SU-DHL-6 (cell line): ENCODE measurements at regions not wholly inside any gene's neighbourhood (a gene's known extent, or its start where the extent isn't known, plus 50 kb on each side); places are given as distances from the start of the nearest gene placed in this dataset.

ENCODE experiments used
- H2AFZ ChIP-seq: fragments of 200-600 bp; sonication (generic); 2 replicates; pipeline ENCODE4 v1.6.1; 2014; ENCODE audit warnings: low read depth, mild to moderate bottlenecking, moderate library complexity, mixed read lengths, antibody characterized with exemption, low read length; ENCODE audit not compliant: severe bottlenecking
- H3F3A ChIP-seq: fragments of 200-600 bp; shearing (Covaris generic); 2 replicates; pipeline ENCODE4 v1.6.0; 2016; ENCODE audit warnings: antibody characterized with exemption, mild to moderate bottlenecking; ENCODE audit not compliant: insufficient read depth
- H3K27ac ChIP-seq: fragments of 200-600 bp; sonication (generic); 2 replicates; pipeline ENCODE4 v1.5.1; 2016; ENCODE audit warnings: low read depth, mild to moderate bottlenecking, low read length, moderate library complexity, mixed read lengths
- H3K27me3 ChIP-seq: fragments of 200-600 bp; sonication (generic), shearing (Covaris generic); 2 replicates; pipeline ENCODE4 v1.6.0; 2014; ENCODE audit warnings: mild to moderate bottlenecking, low read length
- H3K36me3 ChIP-seq: fragments of 200-600 bp; sonication (generic); 2 replicates; pipeline ENCODE4 v1.6.1; 2014; ENCODE audit warnings: mild to moderate bottlenecking, low read length, mixed read lengths
- H3K4me2 ChIP-seq: fragments of 300-600, 200-600 bp; shearing (Covaris generic), sonication (generic); 2 replicates; pipeline ENCODE4 v1.6.0; 2014; ENCODE audit warnings: low read length, low read depth, mild to moderate bottlenecking; ENCODE audit not compliant: poor library complexity, severe bottlenecking
- H3K4me3 ChIP-seq: fragments of 200-600 bp; sonication (generic); 2 replicates; pipeline ENCODE4 v1.5.1; 2014; ENCODE audit warnings: antibody characterized with exemption, low read length, mild to moderate bottlenecking, mixed read lengths; ENCODE audit not compliant: insufficient read depth, poor library complexity, severe bottlenecking
- H3K79me2 ChIP-seq: fragments of 200-600 bp; sonication (generic); 2 replicates; pipeline ENCODE4 v1.6.1; 2014; ENCODE audit warnings: mild to moderate bottlenecking, low read length, moderate library complexity; ENCODE audit not compliant: insufficient read depth
- H3K9ac ChIP-seq: fragments of 200-600 bp; sonication (generic); 2 replicates; pipeline ENCODE4 v1.7.0; 2014; ENCODE audit warnings: mild to moderate bottlenecking, low read length
- H3K9me2 ChIP-seq: fragments of 200-600 bp; sonication (generic); replicated peaks from 2 replicates; pipeline ENCODE4 v1.6.1; 2014; ENCODE audit warnings: low read length; ENCODE audit not compliant: insufficient read depth
- H3K9me3 ChIP-seq: fragments of 200-600 bp; sonication (generic); 2 replicates; pipeline ENCODE4 v1.6.1; 2014; ENCODE audit warnings: low read length, mixed read lengths; ENCODE audit not compliant: insufficient read depth
- H4K20me1 ChIP-seq: fragments of 200-600 bp; sonication (generic); 2 replicates; pipeline ENCODE4 v1.6.1; 2014; ENCODE audit warnings: low read depth, mild to moderate bottlenecking, antibody characterized with exemption, low read length, moderate library complexity, mixed read lengths
- EZH2phosphoT487 ChIP-seq: fragments of 200-600 bp; sonication (generic), shearing (Covaris generic); conservative IDR thresholded peaks from 2 replicates; pipeline ENCODE4 v1.6.1; 2018; ENCODE audit warnings: mild to moderate bottlenecking, antibody characterized with exemption, low read length, moderate library complexity, mixed read lengths
- TF ChIP-seq, protein P1 (sequence below): fragments of 200-600 bp; sonication (generic); IDR thresholded peaks from one replicate; pipeline ENCODE4 v1.5.1; 2017; ENCODE audit warnings: antibody characterized with exemption, mild to moderate bottlenecking, low read length, moderate library complexity; ENCODE audit not compliant: insufficient read depth, poor library complexity, severe bottlenecking

DNA sequence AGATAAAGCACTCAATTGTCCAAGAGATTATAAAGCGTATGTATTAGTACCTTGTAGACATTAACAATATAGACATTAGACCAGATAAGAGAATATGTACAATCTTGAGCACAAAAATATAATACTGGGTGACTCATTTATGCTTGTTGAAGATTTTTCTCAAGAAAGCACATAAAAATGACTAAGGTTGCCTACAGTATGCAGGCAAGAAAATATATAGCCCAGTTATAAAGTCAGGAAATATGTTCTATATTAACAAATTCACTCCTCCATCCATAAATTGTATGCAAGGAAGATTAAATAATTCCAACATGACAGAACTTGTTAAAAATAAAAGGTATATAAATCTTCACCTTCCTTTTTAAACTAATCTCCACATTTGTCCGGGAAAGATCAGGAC, 356.4 kb upstream of the SLC39A10 start:
- no peaks in the 10 kb centered on the region for H3K9me3 ChIP-seq
- TF ChIP-seq, protein P1, sequence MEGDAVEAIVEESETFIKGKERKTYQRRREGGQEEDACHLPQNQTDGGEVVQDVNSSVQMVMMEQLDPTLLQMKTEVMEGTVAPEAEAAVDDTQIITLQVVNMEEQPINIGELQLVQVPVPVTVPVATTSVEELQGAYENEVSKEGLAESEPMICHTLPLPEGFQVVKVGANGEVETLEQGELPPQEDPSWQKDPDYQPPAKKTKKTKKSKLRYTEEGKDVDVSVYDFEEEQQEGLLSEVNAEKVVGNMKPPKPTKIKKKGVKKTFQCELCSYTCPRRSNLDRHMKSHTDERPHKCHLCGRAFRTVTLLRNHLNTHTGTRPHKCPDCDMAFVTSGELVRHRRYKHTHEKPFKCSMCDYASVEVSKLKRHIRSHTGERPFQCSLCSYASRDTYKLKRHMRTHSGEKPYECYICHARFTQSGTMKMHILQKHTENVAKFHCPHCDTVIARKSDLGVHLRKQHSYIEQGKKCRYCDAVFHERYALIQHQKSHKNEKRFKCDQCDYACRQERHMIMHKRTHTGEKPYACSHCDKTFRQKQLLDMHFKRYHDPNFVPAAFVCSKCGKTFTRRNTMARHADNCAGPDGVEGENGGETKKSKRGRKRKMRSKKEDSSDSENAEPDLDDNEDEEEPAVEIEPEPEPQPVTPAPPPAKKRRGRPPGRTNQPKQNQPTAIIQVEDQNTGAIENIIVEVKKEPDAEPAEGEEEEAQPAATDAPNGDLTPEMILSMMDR, result no peak
- no peak for TF ChIP-seq EZH2phosphoT487

DNA sequence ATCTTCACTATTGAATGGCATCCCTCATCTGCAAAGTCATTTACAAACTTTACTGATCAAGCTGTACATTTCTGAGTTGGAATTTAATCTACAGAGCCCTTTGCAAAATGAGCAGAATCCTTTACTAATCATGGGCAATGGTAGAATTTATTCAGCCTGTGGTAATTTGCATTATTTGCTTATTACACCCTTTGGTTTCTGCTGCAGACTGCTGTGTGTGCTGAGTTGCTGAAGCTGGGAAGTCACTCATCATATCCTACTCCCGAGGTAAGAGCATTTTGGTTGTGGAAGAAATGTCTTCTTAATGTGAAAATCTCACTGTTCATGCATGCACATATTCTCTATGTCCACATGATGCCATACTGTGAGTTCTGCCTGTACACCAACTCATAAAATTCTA, 357.4 kb upstream of the SLC39A10 start:
- no peak overlapping the region for H3K9ac ChIP-seq
- no peaks in the 10 kb centered on the region for H3F3A ChIP-seq
- H3K36me3 ChIP-seq, result no peaks in the 10 kb centered on the region
- no peak overlapping the region for H3K27ac ChIP-seq
- H3K4me3 ChIP-seq, result no peak overlapping the region
- H2AFZ ChIP-seq, result no peak overlapping the region
- H3K9me2 ChIP-seq, result no peaks in the 10 kb centered on the region
- H3K79me2 ChIP-seq, result no peaks in the 10 kb centered on the region
- TF ChIP-seq EZH2phosphoT487, result no peak
- TF ChIP-seq, protein P1, result no peak
- no peaks in the 10 kb centered on the region for H3K9me3 ChIP-seq
- no peaks in the 10 kb centered on the region for H3K27me3 ChIP-seq
- no peak overlapping the region for H3K4me2 ChIP-seq
- H4K20me1 ChIP-seq, result no peaks in the 10 kb centered on the region

More for the DNA sequence above, 356.4 kb upstream of the SLC39A10 start:
- H3K4me3 ChIP-seq, result no peak overlapping the region
- H3K4me2 ChIP-seq, result no peak overlapping the region
- no peaks in the 10 kb centered on the region for H3F3A ChIP-seq
- H3K27me3 ChIP-seq, result no peaks in the 10 kb centered on the region
- no peaks in the 10 kb centered on the region for H3K9me2 ChIP-seq
- H2AFZ ChIP-seq, result no peak overlapping the region
- H3K9ac ChIP-seq, result no peak overlapping the region
- no peaks in the 10 kb centered on the region for H3K36me3 ChIP-seq
- H4K20me1 ChIP-seq, result no peaks in the 10 kb centered on the region
- no peak overlapping the region for H3K27ac ChIP-seq
- no peaks in the 10 kb centered on the region for H3K79me2 ChIP-seq

DNA sequence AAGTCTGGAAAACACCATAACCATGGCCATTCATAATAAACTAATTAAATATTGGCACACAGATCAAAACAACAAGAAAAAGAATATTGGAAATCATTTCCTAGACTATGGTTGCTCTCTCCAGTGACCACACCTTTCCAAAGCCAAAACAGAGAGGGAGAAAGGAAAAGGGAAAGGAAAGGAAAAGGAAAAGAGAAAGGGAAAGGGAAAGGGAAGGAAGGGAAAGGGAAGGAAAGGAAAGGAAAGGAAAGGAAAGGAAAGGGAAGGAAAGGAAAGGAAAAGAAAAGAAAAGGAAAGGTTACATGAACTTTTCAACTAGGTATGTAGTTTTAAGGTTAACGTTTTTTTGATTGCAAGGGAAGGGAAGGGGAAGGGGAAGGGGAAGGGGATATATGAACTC, 360.5 kb upstream of the SLC39A10 start:
- Histone ChIP-seq H3K27me3 (no peaks in the 10 kb centered on the region), H3K79me2 (no peaks in the 10 kb centered on the region), H4K20me1 (no peaks in the 10 kb centered on the region), H3K9me3 (no peaks in the 10 kb centered on the region), H2AFZ (no peak overlapping the region), H3K36me3 (no peaks in the 10 kb centered on the region), H3K27ac (no peak overlapping the region), H3K9ac (no peak overlapping the region), H3F3A (no peaks in the 10 kb centered on the region), H3K9me2 (no peaks in the 10 kb centered on the region), H3K4me2 (no peak overlapping the region), H3K4me3 (no peak overlapping the region)
- TF ChIP-seq, protein P1, result no peak
- TF ChIP-seq EZH2phosphoT487, result no peak
